C1 segment of cervical spinal cord (tissue), 14 donors: ENCODE measurements at regions not wholly inside any gene's neighbourhood (a gene's known extent, or its start where the extent isn't known, plus 50 kb on each side); places are given as distances from the start of the nearest gene placed in this dataset.

Experiments used
- DNase-seq, 14 donors: peaks; one replicate each; lab custom pipeline; 2025; lab: John Stamatoyannopoulos, UW

DNA sequence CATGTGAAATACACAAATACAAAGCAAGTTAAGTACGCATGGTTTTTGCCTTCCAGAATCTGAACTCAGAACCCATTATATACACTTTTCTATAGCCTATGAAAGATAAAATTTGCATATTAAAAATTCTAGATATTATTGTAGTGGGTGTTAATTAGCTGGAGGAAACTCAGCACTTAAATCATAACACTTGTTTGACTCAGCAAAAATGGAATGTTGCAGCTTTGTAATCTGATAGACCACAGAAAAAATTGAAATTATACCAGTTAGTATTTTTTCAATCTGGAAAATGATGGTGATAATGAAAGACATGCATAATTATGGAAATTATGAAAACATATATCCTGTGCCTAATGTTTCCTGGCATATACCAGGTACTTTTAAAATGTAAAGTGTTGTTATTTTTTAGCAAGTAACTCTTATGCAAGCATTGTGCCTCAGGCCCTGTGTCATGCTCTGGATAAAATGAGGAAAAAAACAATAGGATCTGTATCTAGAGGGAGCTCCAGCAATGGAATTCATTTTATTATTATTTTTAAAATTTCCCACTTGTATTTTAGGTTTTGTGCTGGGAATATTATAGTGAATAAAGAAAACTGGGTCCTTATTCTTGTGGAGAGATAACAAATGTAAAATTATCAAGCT is 490.4 kb upstream of the SEMA3A start:
- no peak for DNase-seq

DNA sequence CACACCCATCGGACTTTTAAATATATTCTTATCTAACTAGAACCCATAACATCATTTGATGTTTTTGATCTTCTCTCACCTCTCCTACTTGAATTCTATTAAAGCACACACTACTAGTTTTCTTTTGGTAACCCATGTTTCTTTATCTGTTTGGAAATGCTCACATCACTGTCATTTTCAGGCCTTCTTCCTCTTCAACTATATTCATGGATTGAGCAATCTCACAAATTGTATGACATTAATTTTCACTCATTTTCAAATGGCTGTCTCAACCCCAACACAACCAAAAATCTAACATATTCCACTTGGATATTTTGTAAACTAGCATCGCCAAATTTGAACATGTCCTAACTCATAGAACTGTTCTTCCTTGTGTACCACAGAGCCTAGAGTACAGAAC is 488.0 kb upstream of the SEMA3A start:
- DNase-seq, result no peak

DNA sequence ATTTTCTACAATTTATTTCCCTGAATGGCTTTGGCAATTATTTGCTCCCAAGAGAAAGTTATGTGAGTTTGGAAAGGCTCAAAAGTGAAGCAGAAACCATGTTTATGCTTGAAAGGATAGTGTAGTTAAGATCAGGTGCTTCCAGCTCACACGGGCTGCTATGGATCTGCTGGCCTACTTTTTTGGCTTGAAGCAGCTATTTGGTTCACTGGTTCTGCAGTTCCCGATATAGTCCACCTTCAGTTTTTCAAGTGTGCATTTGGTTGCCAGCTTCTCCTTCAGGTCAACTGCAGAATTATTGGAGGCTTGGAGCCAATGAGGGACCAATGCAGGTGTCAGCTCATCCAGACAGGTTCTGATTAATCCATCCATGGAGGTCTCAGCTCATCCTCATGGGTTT is 484.3 kb upstream of the SEMA3A start:
- no peak for DNase-seq

DNA sequence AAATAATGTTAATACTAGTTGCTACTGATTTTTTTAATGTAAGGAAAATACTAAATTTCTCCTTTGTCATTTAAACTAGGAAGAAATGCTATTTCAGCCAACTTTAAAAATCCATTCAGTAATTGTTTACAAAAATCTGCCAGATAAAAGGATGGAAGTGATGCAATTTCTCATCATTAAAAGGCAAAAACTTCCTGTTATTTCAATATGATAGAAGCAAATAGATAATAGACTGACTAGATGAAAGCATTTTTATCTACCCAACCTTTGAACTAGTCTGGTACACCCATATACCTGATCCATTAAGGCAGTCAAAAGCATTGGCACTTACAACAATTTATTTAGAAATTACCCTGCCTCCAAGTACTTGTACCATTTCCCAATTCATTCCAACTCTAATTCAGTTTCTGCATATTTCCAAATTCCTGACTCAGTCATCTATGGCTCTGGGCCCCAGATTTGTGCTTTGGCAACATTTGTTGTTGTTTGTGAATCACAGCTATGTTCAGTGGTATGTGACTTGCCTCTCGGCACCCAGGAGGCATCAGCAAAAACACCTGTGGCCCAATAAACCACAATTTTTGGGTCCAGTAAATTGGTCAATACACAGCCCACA is 482.6 kb upstream of the SEMA3A start:
- DNase-seq, result no peak

DNA sequence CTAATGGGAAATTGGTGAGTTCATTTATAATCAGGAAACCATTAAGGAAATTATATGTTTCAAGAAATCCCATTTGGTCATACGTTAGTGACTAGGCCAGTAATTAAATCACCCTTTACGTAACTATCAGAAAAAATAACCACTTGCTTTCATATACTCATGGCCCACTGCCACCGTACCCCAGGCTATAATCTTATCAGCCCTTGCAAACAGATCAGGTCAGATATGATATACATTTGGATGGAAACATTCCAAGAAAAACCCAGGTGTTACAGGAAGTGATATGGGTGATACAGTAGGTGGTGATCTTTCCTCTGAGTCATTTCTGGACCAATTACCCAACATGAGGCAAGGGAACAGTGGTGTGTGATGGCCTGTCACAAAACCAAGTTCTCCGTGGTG is 481.0 kb upstream of the SEMA3A start:
- peak in 1 of 14 donors; percentile 1 for DNase-seq

DNA sequence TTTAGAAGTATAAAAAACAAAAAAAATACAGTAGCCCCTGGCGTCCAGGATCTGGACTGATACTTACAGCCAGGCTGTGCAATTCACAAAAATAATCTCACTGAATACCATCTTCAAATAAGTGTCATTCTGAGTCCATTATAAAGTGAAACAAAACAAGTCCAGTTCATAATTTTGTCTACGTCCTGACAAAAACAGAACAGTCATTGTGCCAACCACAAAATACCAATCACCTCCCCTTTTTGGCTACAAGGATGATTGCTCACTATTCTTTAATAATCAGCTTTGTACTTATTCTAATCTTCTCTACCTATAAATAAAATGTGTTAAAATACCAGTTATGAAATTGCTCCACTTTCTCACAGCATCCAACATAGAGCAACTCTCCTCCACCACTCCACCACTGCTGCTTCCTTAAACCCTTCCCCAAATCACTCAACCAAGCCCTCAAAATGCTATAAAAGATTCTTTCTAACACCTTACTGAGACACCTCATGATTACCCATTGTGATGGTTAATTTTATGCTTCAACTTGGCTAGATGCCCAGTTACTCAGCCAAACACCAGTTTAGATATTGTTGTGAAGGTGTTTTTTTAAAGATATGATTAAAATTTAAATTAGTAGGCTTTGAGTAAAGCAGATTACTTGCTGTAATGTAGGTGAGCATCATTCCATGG is 479.8 kb upstream of the SEMA3A start:
- no peak for DNase-seq

DNA sequence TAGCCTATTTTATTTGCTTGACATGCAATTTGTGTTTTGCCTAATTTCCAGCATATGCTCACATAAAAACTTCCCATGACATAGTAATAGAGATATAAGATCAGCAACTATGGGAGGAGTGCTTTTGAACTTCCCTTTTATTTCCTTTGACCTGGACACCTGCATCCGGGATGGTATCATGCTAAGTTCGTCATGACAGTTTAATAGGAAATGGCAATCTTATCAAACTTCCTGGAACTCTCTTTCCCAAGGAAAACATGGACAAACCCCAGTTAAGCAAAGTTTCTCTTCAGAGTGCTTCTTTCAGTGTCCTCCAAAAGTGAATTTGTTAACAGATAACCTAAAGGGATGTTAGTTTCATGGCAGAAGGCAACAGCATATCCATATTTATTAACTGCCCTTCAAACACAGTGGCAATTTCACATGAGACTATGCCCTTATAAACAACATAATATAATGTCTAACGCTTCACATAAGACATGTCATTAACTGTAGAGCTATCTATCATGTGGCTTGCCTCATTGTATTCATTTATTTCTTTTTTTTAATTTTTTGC is 474.7 kb upstream of the SEMA3A start:
- DNase-seq, result no peak

DNA sequence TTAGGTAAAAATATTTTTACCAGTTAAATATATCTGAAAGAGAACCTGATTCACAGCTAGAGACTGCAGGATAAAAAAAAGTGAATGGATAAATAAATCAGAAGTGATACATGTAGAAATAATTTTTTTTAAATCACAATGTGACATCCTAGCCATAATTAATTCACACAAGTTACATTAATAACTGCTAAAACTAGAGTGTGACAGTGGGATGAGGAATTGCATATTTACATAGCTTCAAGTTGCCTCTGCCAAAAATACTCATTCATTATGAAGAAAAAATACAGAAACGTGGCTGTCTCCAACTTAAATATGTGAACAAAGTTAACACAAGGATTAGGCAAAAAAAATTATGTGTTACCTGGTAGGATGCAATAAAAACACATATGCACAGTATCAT is 473.5 kb upstream of the SEMA3A start:
- DNase-seq, result no peak

DNA sequence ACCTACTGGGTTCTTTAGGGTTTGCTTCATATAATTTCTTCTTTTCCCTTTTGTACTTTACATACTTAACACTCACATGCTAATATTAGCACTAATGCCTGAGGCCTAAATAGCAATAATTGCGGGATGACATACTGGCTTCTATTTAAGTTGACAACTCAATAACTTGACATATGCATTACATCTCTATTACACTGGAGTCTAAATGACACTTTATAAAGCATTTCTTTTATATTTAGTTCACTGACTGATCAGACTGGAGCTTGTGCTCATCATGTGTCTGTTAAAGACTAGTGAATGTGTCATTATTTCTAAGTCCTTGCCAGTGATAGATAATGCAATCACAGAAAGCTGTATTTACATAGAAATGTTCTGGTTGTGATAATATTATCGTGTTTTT is 472.1 kb upstream of the SEMA3A start:
- DNase-seq, result no peak

DNA sequence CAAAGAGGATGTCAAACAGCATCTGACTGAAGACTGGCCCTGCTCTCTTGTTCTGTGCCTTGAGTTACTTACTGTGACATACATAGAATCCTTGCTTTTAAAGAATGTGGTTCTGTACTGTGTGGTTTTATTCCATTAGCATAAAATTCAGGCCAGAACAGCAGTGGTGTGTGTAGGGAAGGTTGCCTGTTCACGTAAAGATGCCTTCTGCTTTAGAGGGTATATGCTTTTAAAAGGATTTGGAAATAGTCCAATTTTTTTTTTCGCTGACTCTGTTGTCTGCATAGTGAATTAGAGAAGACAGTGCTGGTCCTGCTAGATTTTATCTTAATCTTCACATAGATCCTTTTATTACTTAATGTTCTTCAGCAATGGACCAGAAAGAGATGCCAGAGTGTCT is 470.8 kb upstream of the SEMA3A start:
- no peak for DNase-seq

DNA sequence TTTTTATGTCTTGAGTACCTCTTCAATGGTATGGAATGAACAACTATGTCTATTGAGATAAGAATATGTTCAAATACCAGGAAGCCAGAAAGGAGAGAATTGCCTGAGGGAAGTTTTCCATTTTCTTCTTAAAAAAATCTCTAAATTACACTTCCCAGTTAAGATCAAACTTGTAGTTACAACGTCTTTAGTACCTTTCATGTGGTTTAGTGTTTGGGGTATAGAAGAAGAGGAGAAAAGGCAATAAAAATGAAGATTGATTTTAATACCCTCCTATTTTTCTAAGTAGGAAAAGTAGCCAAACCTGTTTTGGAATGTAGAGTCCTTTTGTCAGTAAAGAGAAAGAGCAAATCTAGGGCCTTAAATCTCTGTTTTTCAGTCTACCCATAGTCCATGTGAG is 470.0 kb upstream of the SEMA3A start:
- DNase-seq, result no peak

DNA sequence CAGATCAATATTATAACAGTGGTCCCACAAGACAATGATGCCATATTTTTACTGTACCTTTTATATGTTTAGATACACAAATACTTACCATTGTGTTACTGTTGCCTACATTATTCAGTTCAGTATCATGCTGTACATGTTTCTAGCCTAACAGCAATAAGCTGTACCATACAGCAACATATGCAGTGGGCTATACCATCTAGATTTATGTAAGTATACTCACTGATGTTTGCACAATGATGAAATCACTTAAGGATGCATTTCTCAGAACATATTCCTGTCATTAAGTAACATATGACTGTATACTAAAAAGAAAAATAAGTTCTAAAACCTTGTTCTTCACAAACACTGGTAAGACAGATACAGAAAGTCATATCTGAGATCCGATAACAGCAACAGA is 468.6 kb upstream of the SEMA3A start:
- no peak for DNase-seq

DNA sequence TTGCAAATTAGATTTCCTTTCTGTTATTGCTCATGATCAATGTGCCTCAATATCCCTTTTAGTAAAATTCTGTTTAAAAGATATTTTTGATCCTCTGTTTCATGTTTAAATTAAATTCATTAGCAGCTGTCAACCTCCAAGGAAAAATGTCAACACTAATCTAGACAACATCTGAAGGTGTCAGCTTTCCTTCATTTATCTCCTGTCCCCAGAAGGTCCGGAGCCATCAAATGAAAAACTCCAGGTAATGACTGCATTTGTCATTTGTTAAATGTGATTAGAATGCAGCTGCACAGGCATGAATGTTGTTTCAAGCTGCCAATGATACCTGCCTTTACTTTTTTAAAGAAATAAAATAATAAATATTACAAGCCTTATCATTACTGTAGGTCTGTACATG is 463.7 kb upstream of the SEMA3A start:
- no peak for DNase-seq

DNA sequence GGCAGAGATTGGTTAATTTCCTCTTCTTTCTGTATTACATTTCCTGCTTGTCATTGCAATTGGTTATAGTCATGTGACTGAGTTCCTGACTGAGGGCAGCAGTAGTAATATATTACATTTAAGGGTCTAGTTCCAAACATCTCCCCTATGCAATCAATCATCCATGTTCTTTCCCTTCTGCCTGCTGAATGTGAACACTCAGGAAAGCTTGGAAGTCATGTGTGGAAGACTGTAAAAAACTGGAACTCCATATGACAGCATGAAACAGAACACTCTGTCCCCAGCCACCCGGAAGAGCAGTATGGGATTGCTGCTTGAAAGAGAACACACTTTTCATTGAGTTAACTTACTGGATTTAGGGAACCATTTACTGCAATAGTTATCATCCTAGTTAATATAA is 459.7 kb upstream of the SEMA3A start:
- DNase-seq, result no peak

DNA sequence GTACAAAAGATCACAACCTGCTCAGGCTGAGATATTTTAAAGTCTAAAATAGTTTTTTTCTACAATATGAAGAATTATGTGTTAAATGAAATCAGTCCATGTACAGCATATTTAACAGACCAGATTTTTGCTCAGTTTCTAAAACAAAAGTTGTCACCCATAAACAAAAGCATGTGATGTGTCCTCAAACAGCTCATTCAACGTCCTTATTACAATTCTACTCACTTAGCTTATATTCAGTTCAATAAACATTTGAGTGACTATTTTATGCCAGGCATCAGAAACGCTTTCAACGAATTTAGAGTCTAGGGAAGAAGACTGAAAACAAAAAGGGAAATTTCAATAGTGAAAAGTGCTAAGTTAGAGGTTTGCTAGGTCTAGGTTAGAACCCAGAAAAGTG is 457.3 kb upstream of the SEMA3A start:
- DNase-seq, result no peak

DNA sequence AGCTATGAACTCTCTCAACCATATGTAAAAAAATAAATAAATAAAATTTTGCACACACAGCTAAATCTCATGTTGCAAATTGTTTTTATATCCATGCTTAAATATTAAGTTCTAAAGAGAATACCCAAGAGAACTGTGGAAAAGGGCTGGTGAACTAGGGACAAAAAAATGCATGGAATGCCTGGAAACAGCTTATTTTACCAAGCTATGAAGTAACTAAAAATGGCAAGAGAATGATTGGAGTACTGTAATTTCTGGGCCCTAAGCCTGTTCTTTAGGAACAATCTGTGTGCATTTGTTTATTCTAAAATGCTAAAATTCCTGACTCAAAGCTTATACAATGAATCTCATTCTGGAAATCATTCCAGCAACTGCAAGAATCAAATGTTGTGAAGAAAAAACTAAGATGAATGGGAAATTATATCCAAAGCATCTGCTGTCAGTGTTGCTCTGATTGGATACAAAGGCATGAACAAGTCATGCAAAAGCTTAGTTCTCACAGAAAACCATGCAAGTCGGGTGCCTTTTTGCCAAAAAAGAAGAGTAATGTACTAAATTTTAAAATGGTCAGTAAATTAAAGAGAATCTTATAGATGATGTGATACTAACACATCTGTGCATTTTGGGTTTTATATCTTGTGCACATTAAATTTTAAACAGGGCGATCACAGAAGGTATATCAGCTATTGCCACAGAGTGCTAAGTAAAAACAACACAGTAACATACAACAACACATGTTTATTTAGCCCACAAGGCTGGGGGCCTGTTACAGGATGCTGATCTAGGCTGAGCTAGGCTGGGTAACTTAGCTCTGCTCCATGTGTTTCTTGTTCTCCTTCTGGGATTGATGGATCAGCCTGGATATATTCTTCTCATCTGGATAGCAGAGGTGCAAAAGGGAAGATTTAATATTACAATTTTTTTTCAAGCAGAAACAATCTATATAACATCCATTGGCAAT is 453.5 kb upstream of the SEMA3A start:
- no peak for DNase-seq

DNA sequence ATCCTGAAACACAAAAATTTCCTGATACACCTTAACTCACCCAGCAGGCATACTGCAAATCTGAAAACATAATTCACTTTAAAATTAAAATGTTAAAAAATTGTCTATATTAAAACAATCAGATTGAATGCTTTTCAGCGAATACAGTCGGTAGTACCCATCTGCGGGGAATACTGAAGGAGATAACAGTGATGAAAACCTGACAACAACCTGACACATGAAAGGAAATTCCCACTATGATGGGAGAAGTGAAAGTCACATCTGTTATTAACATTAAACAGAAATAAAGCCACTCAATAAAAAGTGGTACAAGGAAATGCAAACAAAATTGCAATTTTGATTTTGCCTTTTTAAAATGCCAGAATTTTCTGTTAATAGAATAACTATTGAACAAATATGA is 448.0 kb upstream of the SEMA3A start:
- DNase-seq, result no peak

DNA sequence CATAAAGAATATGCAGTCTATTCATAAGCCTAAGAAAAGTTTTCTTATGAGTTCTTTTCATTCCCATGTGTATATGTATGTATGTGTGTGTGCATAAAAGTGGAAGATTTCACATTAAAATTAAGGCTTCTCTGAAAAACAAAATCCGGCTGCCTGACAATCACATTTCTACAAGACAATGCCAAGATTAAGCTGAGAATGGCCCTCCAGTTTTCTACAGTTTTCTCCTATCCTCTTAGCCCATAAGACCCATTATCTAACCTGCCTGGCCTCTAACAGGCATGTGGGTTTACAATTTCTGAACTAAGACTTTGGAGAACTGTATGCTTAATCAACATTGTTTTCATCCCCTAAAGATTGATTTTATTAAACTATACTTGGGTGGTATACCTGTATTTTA is 446.0 kb upstream of the SEMA3A start:
- DNase-seq, result no peak

DNA sequence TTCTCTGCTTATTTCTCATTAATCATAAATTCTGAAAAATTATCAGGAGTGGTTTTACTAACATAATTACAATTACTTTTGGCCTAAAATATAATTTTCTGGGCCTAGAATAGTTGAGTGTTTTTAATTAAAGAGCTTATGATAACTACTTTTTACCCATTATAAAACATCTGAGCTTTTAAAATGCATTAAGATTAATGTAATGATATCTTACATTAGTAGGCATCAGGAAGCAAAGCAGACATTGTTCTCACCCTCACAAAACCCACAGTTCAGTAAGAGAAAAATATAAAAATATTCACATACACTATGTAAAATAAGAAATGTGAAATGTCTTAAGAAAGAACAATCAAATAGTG is 443.7 kb upstream of the SEMA3A start:
- no peak for DNase-seq

DNA sequence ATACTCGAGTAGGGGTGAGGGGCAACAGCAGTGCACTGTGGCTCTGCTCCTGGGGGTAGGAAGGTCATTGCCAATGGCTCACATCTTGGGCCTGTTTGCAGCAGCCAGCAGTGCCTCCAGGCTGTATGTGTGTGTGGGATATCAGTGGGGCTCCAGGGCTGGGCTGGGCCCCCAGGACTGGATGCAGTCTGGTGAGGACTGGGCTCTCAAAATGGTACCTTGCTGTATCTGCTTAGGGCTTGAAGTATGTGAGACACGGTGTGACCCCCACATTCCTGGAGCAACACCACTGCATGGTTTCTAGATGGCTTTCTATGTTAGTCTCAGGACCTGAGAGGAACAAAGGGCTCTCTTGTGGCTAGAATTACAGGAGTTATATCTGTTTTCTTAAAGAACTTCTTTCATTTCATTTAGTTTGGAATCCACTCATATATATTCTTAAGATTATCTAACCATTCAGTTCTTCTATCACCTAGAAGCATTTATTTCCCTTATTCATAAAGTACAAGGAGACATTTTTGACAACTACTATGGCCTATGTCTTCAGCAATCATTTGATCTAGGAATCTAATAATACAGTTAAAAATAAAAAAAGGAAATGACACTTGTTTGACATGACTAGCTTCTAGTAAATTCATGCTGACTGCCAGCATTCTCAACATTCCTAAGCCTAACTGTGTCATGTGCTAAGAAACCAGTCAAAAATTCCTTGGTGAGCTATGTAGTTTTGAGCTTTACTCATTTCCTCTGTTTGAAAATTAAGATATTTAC is 443.2 kb upstream of the SEMA3A start:
- no peak for DNase-seq

DNA sequence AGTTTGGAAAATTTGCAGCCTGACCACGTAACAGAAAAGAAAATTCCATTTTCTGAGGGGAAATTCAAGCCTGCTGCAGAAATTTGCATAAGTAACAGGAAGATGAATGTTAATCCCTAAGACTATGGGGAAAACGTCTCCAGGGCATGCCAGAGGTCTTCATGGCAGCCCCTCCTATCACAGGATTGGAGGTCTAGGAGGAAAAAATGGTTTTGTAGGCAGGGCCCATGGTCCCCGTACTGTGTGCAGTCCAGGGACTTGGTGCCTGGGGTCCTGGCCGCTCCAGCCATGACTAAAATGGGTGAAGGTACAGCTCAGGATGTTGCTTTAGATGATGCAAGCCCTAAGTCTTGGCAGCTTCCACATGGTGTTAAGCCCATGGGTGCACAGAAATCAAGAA is 437.3 kb upstream of the SEMA3A start:
- DNase-seq, result no peak
